ENCODE measurements at regions not wholly inside any gene's neighbourhood (a gene's known extent, or its start where the extent isn't known, plus 50 kb on each side); places are given as distances from the start of the nearest gene placed in this dataset.

DNA sequence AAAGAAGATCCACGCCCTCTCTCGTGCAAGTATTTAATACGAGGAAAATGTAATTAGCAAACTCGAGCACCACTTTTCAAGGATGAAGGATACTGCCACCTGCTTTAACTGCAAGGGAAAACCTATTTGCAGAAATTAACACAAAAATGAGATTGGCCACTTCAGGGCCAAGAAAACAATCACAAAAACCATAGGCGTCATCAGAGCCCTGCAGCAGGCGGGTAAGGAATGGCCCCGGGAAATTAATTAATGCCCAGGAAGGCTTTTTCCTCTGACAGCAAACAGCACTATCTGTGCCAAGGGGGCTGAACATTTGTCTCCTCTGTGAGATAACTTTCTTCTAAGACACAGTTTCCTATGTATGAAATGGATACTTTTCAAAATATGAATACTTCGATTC is 255.7 kb downstream of the CTTN start:
- TF ChIP-seq, protein P1, sequence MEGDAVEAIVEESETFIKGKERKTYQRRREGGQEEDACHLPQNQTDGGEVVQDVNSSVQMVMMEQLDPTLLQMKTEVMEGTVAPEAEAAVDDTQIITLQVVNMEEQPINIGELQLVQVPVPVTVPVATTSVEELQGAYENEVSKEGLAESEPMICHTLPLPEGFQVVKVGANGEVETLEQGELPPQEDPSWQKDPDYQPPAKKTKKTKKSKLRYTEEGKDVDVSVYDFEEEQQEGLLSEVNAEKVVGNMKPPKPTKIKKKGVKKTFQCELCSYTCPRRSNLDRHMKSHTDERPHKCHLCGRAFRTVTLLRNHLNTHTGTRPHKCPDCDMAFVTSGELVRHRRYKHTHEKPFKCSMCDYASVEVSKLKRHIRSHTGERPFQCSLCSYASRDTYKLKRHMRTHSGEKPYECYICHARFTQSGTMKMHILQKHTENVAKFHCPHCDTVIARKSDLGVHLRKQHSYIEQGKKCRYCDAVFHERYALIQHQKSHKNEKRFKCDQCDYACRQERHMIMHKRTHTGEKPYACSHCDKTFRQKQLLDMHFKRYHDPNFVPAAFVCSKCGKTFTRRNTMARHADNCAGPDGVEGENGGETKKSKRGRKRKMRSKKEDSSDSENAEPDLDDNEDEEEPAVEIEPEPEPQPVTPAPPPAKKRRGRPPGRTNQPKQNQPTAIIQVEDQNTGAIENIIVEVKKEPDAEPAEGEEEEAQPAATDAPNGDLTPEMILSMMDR (IDR thresholded peaks at IDR 0.05): no peak
- no peak for TF ChIP-seq ZFX (IDR thresholded peaks at IDR 0.05; ENCODE audit: borderline replicate concordance)
